ENCODE measurements at regions not wholly inside any gene's neighbourhood (a gene's known extent, or its start where the extent isn't known, plus 50 kb on each side); places are given as distances from the start of the nearest gene placed in this dataset.

GRCh38 chr4:131540256-131540655 is 1608.8 kb upstream of the PCDH10 start:
- no peak for TF ChIP-seq EZH2phosphoT487 (IDR thresholded peaks at IDR 0.05; ENCODE audit: low read depth, severe bottlenecking, unreplicated experiment)
- TF ChIP-seq CTCF (IDR thresholded peaks at IDR 0.05; ENCODE audit: poor library complexity) = no peak
- no peak for TF ChIP-seq EZH2 (IDR thresholded peaks at IDR 0.05; ENCODE audit: borderline replicate concordance)

Measured in hepatocyte (in vitro differentiated cells).